HG03097 (cell line): ENCODE measurements at regions not wholly inside any gene's neighbourhood (a gene's known extent, or its start where the extent isn't known, plus 50 kb on each side); places are given as distances from the start of the nearest gene placed in this dataset.

ENCODE experiments used
- ATAC-seq: cut with Tn5 transposase; IDR thresholded peaks from one replicate; pipeline ENCODE4 v1.9.1; 2021; ENCODE audit not compliant: unreplicated experiment, low FRiP score

DNA sequence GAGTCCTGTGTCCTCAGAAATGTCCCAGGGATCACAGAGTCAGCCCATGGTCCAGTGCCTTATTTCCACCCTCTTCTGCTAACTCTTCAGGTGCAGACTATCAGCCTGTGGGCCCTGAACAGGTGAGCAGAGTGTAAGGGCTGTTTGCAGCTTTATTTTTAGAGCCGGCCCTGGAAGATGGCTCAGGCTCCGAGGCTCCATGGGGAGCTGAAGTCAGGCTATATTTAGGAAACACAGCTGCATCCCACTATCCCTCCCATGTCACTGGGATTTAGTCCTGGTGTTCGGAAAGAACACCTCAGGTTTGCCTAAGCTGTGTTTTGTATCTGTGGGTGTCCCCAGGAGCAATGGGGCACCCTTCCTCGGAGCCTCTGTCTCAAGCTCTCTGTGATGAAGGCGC, 126.9 kb downstream of the RPS24 start:
- no peak for ATAC-seq

GRCh38 chr10:78162853-78163252, 129.2 kb downstream of the RPS24 start:
- ATAC-seq = no peak

GRCh38 chr10:78164702-78165101, 131.0 kb downstream of the RPS24 start:
- no peak for ATAC-seq

- ATAC-seq = no peak
Measured at GRCh38 chr10:78165172-78165571, 131.5 kb downstream of the RPS24 start.

DNA sequence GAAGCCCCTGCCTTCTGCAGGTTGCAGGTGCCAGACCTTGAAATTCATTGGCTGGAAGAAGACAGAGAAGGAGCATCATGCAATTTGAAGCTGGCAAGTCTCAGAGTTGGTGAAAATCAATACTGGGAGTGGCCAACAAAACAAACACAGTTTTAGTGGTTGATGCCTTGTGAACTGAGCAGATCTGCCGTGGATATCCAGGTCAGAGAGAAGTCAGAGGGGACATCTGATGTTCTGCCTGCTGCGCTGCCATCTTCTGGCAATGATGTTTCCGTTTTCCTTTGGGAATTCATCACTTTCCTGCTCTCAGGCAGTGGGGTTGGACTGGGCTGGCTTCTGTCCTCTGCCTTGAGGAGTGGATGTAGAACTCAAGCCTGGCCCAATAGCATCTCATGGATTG, 132.0 kb downstream of the RPS24 start:
- ATAC-seq = no peak

DNA sequence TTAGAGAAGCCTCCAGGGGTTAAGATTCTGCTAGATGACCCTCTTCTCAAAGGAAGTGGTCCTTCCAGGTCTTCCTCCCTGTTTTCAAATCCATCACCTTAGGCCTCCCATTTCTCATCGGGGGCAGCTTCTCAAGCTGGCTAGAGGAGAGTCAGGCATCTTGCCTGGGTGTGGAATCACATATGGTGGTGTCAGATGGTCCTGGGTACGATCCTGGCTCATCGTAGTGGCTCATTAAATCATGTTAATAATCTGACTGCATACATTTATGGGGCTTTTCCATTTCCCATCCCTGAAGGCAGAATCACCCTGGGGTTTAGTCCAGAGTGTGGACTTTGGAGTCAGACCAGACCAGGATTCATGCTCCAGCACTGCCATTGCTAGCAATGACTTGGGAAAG, 132.6 kb downstream of the RPS24 start:
- no peak for ATAC-seq

- ATAC-seq = no peak
Measured at GRCh38 chr10:78169214-78169613, 135.6 kb downstream of the RPS24 start.

GRCh38 chr10:78170026-78170475, 136.4 kb downstream of the RPS24 start:
- ATAC-seq = no peak

GRCh38 chr10:78171633-78172400, 138.2 kb downstream of the RPS24 start:
- ATAC-seq = no peak

GRCh38 chr10:78173360-78174015, 139.8 kb downstream of the RPS24 start:
- ATAC-seq = no peak

- no peak for ATAC-seq
Measured at GRCh38 chr10:78175444-78176015, 141.9 kb downstream of the RPS24 start.

- no peak for ATAC-seq
Measured at GRCh38 chr10:78176320-78177317, 143.0 kb downstream of the RPS24 start.

- no peak for ATAC-seq
Measured at GRCh38 chr10:78177491-78178185, 144.0 kb downstream of the RPS24 start.

DNA sequence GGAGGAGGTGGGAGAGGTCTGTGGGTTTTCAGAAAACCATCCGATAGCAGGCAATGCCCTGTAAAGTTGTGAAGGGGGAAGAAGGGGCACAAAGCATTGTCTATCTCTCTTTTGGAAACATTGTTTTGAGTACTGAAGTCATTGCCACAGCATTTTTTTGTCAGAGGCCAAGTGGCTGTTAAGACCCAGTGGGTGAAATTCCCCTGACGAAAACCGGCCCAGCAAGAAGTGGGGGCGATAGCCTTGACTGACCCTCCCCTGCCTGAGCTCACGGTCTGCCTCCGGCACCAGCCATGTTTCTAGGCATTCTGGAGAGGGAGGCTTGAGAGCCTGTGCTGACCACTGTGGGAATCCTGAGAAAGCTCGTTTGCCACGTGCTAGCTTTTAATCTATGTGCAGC, 144.7 kb downstream of the RPS24 start:
- ATAC-seq = no peak

GRCh38 chr10:78178940-78179339, 145.3 kb downstream of the RPS24 start:
- ATAC-seq = no peak

DNA sequence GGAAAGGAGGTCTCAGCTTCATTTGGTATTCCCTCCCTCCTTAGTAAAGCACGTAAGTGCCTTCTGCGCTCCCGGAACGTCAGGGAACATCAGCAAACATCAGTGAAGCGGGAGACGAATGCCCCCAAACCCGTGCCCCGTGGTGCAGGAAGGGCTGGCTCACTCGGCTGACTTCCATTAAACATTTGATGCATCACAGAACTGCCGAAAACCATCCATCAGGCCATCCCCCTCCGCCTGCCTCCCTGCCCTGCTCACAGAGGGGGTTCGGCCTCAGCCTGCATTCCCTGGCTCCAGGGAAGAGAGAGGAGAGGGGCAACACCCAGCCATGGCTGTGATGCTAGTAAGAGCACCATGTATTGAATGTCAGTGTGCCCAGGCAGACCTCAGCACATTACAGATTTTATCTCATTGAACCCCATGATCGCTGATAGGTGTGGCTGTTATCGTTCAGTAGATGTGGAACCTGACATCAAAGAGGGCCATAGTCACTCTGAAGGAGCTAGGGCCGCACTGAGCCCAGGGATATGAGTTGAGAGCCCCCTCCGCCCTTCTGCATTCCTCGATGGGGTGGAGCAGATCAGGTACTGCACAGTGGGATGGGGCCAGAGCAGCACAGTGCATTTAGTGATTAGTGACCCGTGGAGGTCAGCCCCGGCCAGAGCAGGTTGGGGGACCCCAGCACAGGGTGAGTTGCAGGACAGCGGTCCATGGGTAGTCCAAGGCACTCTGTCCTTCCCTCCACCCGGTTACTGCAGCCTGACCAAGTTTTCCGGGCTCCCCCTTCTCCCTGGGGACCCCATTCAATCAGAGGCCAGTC, 146.4 kb downstream of the RPS24 start:
- no peak for ATAC-seq

GRCh38 chr10:78181381-78182055, 147.9 kb downstream of the RPS24 start:
- no peak for ATAC-seq

DNA sequence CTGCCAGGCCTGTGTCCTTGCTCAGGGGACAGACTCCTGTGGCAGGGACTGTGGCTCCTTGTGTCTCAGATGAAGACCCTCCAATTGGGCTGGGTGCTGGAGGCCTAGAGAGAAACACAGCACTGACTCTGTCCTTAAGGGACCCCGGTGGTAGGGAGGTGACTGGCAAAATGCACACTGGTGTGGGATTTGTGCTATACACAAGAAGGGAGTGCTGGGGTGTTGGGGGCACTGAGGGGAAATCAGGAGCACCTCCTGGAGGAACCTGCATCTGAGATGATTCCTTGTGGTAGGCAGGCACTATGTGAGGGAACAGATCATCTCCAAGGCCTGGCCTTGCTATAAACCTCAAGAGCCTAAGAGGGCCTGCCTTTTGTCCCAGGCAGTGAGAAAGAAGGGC, 149.2 kb downstream of the RPS24 start:
- no peak for ATAC-seq
